Stomach smooth muscle (tissue), 2 donors: ENCODE measurements at regions not wholly inside any gene's neighbourhood (a gene's known extent, or its start where the extent isn't known, plus 50 kb on each side); places are given as distances from the start of the nearest gene placed in this dataset.
"Not testable (repeated sequence)": the region's sequence is repeated elsewhere in the genome, so short reads cannot be mapped to it uniquely, and the experiment has no call there.

ENCODE experiments used
- H3K27ac ChIP-seq: one replicate; pipeline ENCODE4 v1.7.0; 2013; ENCODE audit warnings: mild to moderate bottlenecking, low read length, inconsistent platforms
- H3K27me3 ChIP-seq, 2 donors: one replicate each; pipeline ENCODE4 v1.7.0; 2013; ENCODE audit warnings: low read length in 2 of 2; ENCODE audit not compliant: insufficient read depth in 2 of 2, control insufficient read depth in 1 of 2
- H3K36me3 ChIP-seq, 2 donors: one replicate each; pipeline ENCODE4 v1.7.0; 2013; ENCODE audit warnings: low read length in 2 of 2; ENCODE audit not compliant: control insufficient read depth in 2 of 2, insufficient read depth in 2 of 2
- H3K4me1 ChIP-seq: one replicate; pipeline ENCODE4 v1.7.0; 2013; ENCODE audit warnings: low read length; ENCODE audit not compliant: control insufficient read depth, insufficient read depth
- H3K4me3 ChIP-seq, 2 donors: one replicate each; pipeline ENCODE4 v1.7.0; 2013; ENCODE audit warnings: low read length in 2 of 2
- H3K9ac ChIP-seq, 2 donors: one replicate each; pipeline ENCODE4 v1.7.0; 2013; ENCODE audit warnings: low read length in 2 of 2, mild to moderate bottlenecking in 1 of 2
- H3K9me3 ChIP-seq, 2 donors: one replicate each; pipeline ENCODE4 v1.7.0; 2013; ENCODE audit warnings: low read length in 2 of 2; ENCODE audit not compliant: control insufficient read depth in 2 of 2
- donor health status: healthy.
- donor health status: Pancreatic carcinoma.

- H3K27ac ChIP-seq: no peak overlapping the region
- H3K36me3 ChIP-seq: no peaks in the 10 kb centered on the region
- H3K4me3 ChIP-seq: no peak overlapping the region
- no peaks in the 10 kb centered on the region for H3K4me1 ChIP-seq
- no peak overlapping the region for H3K9ac ChIP-seq
- no peaks in the 10 kb centered on the region for H3K9me3 ChIP-seq
- H3K27me3 ChIP-seq: no peaks in the 10 kb centered on the region
Observed at GRCh38 chr4:38378478-38378877, 285.5 kb upstream of the KLF3 start.

GRCh38 chr4:38381788-38382187, 282.2 kb upstream of the KLF3 start:
- Histone ChIP-seq H3K4me1 (peaks cover 8% of the 10 kb centered on the region), H3K9me3 (no peaks in the 10 kb centered on the region), H3K4me3 (no peak overlapping the region), H3K36me3 (no peaks in the 10 kb centered on the region), H3K27me3 (no peaks in the 10 kb centered on the region), H3K27ac (no peak overlapping the region), H3K9ac (no peak overlapping the region)

GRCh38 chr4:38382520-38382919, 281.5 kb upstream of the KLF3 start:
- Histone ChIP-seq H3K4me1 (peaks cover 12% of the 10 kb centered on the region), H3K9me3 (no peaks in the 10 kb centered on the region), H3K36me3 (no peaks in the 10 kb centered on the region), H3K9ac (no peak overlapping the region), H3K27ac (no peak overlapping the region), H3K27me3 (no peaks in the 10 kb centered on the region), H3K4me3 (no peak overlapping the region)

GRCh38 chr4:38383646-38384121, 280.3 kb upstream of the KLF3 start:
- no peak overlapping the region for H3K9ac ChIP-seq
- H3K27ac ChIP-seq: no peak overlapping the region
- no peaks in the 10 kb centered on the region for H3K9me3 ChIP-seq
- H3K36me3 ChIP-seq: no peaks in the 10 kb centered on the region
- no peak overlapping the region for H3K4me3 ChIP-seq
- H3K27me3 ChIP-seq: no peaks in the 10 kb centered on the region
- H3K4me1 ChIP-seq: peaks cover 12% of the 10 kb centered on the region

GRCh38 chr4:38385093-38386004, 278.6 kb upstream of the KLF3 start:
- no peaks in the 10 kb centered on the region for H3K27me3 ChIP-seq
- H3K4me3 ChIP-seq: no peak overlapping the region
- H3K4me1 ChIP-seq: peaks cover 12% of the 10 kb centered on the region
- no peak overlapping the region for H3K27ac ChIP-seq
- no peaks in the 10 kb centered on the region for H3K9me3 ChIP-seq
- no peak overlapping the region for H3K9ac ChIP-seq
- H3K36me3 ChIP-seq: no peaks in the 10 kb centered on the region

- H3K4me1 ChIP-seq: peaks cover 12% of the 10 kb centered on the region
- H3K36me3 ChIP-seq: no peaks in the 10 kb centered on the region
- H3K9ac ChIP-seq: no peak overlapping the region
- no peaks in the 10 kb centered on the region for H3K27me3 ChIP-seq
- H3K27ac ChIP-seq: no peak overlapping the region
- H3K9me3 ChIP-seq: no peaks in the 10 kb centered on the region
- no peak overlapping the region for H3K4me3 ChIP-seq
Observed at GRCh38 chr4:38386005-38386551, 277.9 kb upstream of the KLF3 start.

GRCh38 chr4:38386654-38387188, 277.3 kb upstream of the KLF3 start:
- Histone ChIP-seq H3K9me3 (no peaks in the 10 kb centered on the region), H3K36me3 (no peaks in the 10 kb centered on the region), H3K27me3 (no peaks in the 10 kb centered on the region), H3K27ac (no peak overlapping the region), H3K9ac (no peak overlapping the region), H3K4me1 (peaks cover 12% of the 10 kb centered on the region), H3K4me3 (no peak overlapping the region)

GRCh38 chr4:38387348-38387747, 276.7 kb upstream of the KLF3 start:
- H3K36me3 ChIP-seq: no peaks in the 10 kb centered on the region
- no peak overlapping the region for H3K4me3 ChIP-seq
- peaks cover 12% of the 10 kb centered on the region for H3K4me1 ChIP-seq
- no peak overlapping the region for H3K9ac ChIP-seq
- H3K27me3 ChIP-seq: no peaks in the 10 kb centered on the region
- H3K9me3 ChIP-seq: peaks cover 0 to 5% of the 10 kb centered on the region in 2 donors
- no peak overlapping the region for H3K27ac ChIP-seq

- peaks cover 12% of the 10 kb centered on the region for H3K4me1 ChIP-seq
- H3K9ac ChIP-seq: no peak overlapping the region
- H3K27me3 ChIP-seq: no peaks in the 10 kb centered on the region
- H3K27ac ChIP-seq: no peak overlapping the region
- no peak overlapping the region for H3K4me3 ChIP-seq
- no peaks in the 10 kb centered on the region for H3K36me3 ChIP-seq
- peaks cover 0 to 5% of the 10 kb centered on the region in 2 donors for H3K9me3 ChIP-seq
Observed at GRCh38 chr4:38387819-38388218, 276.2 kb upstream of the KLF3 start.

GRCh38 chr4:38388907-38389306, 275.1 kb upstream of the KLF3 start:
- H3K9ac ChIP-seq, H3K9me3 ChIP-seq, H3K36me3 ChIP-seq, H3K27me3 ChIP-seq, H3K27ac ChIP-seq, H3K4me3 ChIP-seq: not testable (repeated sequence)
- peaks cover 12% of the 10 kb centered on the region for H3K4me1 ChIP-seq
